ENCODE measurements at regions not wholly inside any gene's neighbourhood (a gene's known extent, or its start where the extent isn't known, plus 50 kb on each side); places are given as distances from the start of the nearest gene placed in this dataset.

GRCh38 chr9:80790764-80791163, 898.6 kb downstream of the TLE1 start:
- Histone ChIP-seq H3K4me1 (ENCODE audit: insufficient read depth, low read length) (no peaks in the 10 kb centered on the region), H4K5ac (ENCODE audit: insufficient read length, low read depth, low read length) (no peak overlapping the region), H3K27me3 (ENCODE audit: insufficient read depth, low read length) (no peaks in the 10 kb centered on the region), H2AFZ (ENCODE audit: low read length) (no peak overlapping the region), H3K79me2 (ENCODE audit: insufficient read depth, low read length) (no peaks in the 10 kb centered on the region), H3K14ac (ENCODE audit: insufficient read depth, low read length) (no peak overlapping the region), H3K23ac (ENCODE audit: insufficient read length, low read depth, low read length) (no peak overlapping the region), H3K4me2 (ENCODE audit: insufficient read depth, insufficient read length, low read length) (no peak overlapping the region), H2BK12ac (ENCODE audit: insufficient read length, low read depth, low read length) (no peak overlapping the region), H3K56ac (ENCODE audit: insufficient read length, low read depth, low read length) (no peak overlapping the region), H4K20me1 (ENCODE audit: control insufficient read depth, insufficient read depth, insufficient read length) (no peaks in the 10 kb centered on the region), H2BK15ac (ENCODE audit: low read depth, low read length) (no peak overlapping the region), H2BK120ac (ENCODE audit: low read depth, low read length, poor library complexity, severe bottlenecking) (no peak overlapping the region), H4K91ac (ENCODE audit: insufficient read length, low read depth, low read length) (no peak overlapping the region), H3K27ac (ENCODE audit: insufficient read length, low read depth, low read length) (no peak overlapping the region), H2AK5ac (ENCODE audit: insufficient read length, low read length) (no peak overlapping the region), H4K8ac (replicated peaks; ENCODE audit: insufficient read length, low read depth, low read length) (no peak overlapping the region), H3K9me3 (ENCODE audit: control insufficient read depth, low read depth, low read length) (no peaks in the 10 kb centered on the region), H3K18ac (ENCODE audit: insufficient read length, low read depth, low read length) (no peak overlapping the region), H3K79me1 (ENCODE audit: insufficient read depth, low read depth, low read length, poor library complexity, severe bottlenecking) (no peaks in the 10 kb centered on the region), H2BK20ac (ENCODE audit: low read depth, low read length, poor library complexity, severe bottlenecking) (no peak overlapping the region), H3K4ac (ENCODE audit: low read depth, low read length) (no peak overlapping the region), H3K23me2 (ENCODE audit: insufficient read length, low read depth, low read length, poor library complexity, severe bottlenecking) (no peaks in the 10 kb centered on the region), H3K9ac (ENCODE audit: extremely low read depth, insufficient read length, low read length) (no peak overlapping the region), H3T11ph (ENCODE audit: low read length) (no peak overlapping the region), H2BK5ac (ENCODE audit: insufficient read length, low read length) (no peak overlapping the region)
- Mint-ChIP-seq H3K36me3 (ENCODE audit: insufficient read depth in 1 of 3, low read depth in 3 of 3) (0 out of 7 replicates have a peak, but pooled peaks cover 0 to 3% (median 0%) of the 10 kb centered on the region in 3 experiments), H3K9me3 (no peaks in the 10 kb centered on the region), H3K4me1 (no peaks in the 10 kb centered on the region), H3K27ac (no peak overlapping the region), H3K4me3 (no peak overlapping the region), H3K27me3 (ENCODE audit: low read depth) (no peaks in the 10 kb centered on the region)
- TF ChIP-seq CTCF (conservative IDR thresholded peaks at IDR 0.05) = no peak
- no peak for DNase-seq

Data from H9 (cell line).